Gastrocnemius medialis (tissue), 4 donors: ENCODE measurements at regions not wholly inside any gene's neighbourhood (a gene's known extent, or its start where the extent isn't known, plus 50 kb on each side); places are given as distances from the start of the nearest gene placed in this dataset.
"Not testable (repeated sequence)": the region's sequence is repeated elsewhere in the genome, so short reads cannot be mapped to it uniquely, and the experiment has no call there.

Source experiments
- ATAC-seq, 2 donors: fragments of 150-250 bp; one replicate each; pipeline ENCODE4 v1.9.1; 2016
- DNase-seq, 2 donors: peaks; one replicate each; pipeline ENCODE4 v3.0.0-alpha.2; 2019
- H3K27ac ChIP-seq, 4 donors: fragments of 200-600 bp; sonication (generic); 1 replicate in 1 of 4; 2 replicates in 3 of 4; pipeline ENCODE4 v1.5.1; 2016 to 2018; ENCODE audit warnings: mild to moderate bottlenecking in 2 of 4, moderate library complexity in 1 of 4
- H3K27me3 ChIP-seq, 3 donors: fragments of 200-600 bp; sonication (generic) in 2 of 3; 1 replicate in 1 of 3; 2 replicates in 2 of 3; pipeline versions ENCODE4 v1.5.1 to v1.6.0; 2016 to 2019; ENCODE audit warnings: mild to moderate bottlenecking in 1 of 3, moderate library complexity in 1 of 3
- H3K36me3 ChIP-seq, 2 donors: fragments of 200-600 bp; sonication (generic) in 1 of 2; one replicate each; pipeline ENCODE4 v1.5.1; 2017 to 2018
- H3K4me1 ChIP-seq, 2 donors: fragments of 200-600 bp; sonication (generic) in 1 of 2; one replicate each; pipeline ENCODE4 v1.5.1; 2016 to 2017; ENCODE audit warnings: mild to moderate bottlenecking in 2 of 2
- H3K4me3 ChIP-seq, 4 donors: fragments of 200-600 bp; sonication (generic) in 3 of 4; 1 replicate in 1 of 4; 2 replicates in 3 of 4; pipeline ENCODE4 v1.5.1; 2016 to 2019; ENCODE audit warnings: mild to moderate bottlenecking in 2 of 4
- H3K9me3 ChIP-seq, 3 donors: fragments of 200-600 bp; sonication (generic) in 2 of 3; 1 replicate in 1 of 3; 2 replicates in 2 of 3; pipeline ENCODE4 v1.5.1; 2016 to 2019
- CTCF ChIP-seq, 5 experiments: fragments of 450-650 bp in 3 of 5; fragments of 200-600 bp in 2 of 5; sonication (generic) in 2 of 5; IDR thresholded peaks in 4 of 5; conservative IDR thresholded peaks in 1 of 5; 1 replicate in 4 of 5; 2 replicates in 1 of 5; pipeline ENCODE4 v1.5.1; 2016 to 2019; ENCODE audit warnings: antibody characterized with exemption in 5 of 5, mild to moderate bottlenecking in 3 of 5, moderate library complexity in 3 of 5
- POLR2A ChIP-seq, 2 donors: fragments of 450-650 bp; IDR thresholded peaks; one replicate each; pipeline ENCODE4 v1.6.1; 2017; ENCODE audit warnings: antibody characterized with exemption in 2 of 2, mild to moderate bottlenecking in 2 of 2, moderate library complexity in 2 of 2
- in situ Hi-C, 4 donors: fragments of 200-750 bp; cut with MboI; loops; one replicate each; pipeline versions ENCODE4 v1.15.0 to v1.8.0; 2017; ENCODE audit warnings: low sequenced_read_pairs in 4 of 4
- intact Hi-C: fragments of 100-400 bp; cut with DNase I; formaldehyde crosslinking; loops from one replicate; pipeline ENCODE4 v1.15.1; 2023; ENCODE audit warnings: low total_unique reads

GRCh38 chr11:38130976-38131375 lies 1532.9 kb upstream of the RAG2 start:
- intact Hi-C loops (no loop called here), in situ Hi-C loops (no loop called here)
- no peak overlapping the region for H3K27ac ChIP-seq
- no peaks in the 10 kb centered on the region for H3K4me1 ChIP-seq
- no peak for TF ChIP-seq CTCF (IDR thresholded peaks at IDR 0.05 in 4 of 5, conservative IDR thresholded peaks at IDR 0.05 in 1 of 5)
- no peak for TF ChIP-seq POLR2A (IDR thresholded peaks at IDR 0.05)
- no peak for ATAC-seq
- H3K4me3 ChIP-seq, result no peak overlapping the region
- no peaks in the 10 kb centered on the region for H3K36me3 ChIP-seq
- no peaks in the 10 kb centered on the region for H3K27me3 ChIP-seq
- H3K9me3 ChIP-seq, result no peaks in the 10 kb centered on the region
- no peak for DNase-seq

- no peaks in the 10 kb centered on the region for H3K4me1 ChIP-seq
- intact Hi-C loops, result no loop called here
- TF ChIP-seq CTCF (IDR thresholded peaks at IDR 0.05 in 4 of 5, conservative IDR thresholded peaks at IDR 0.05 in 1 of 5) (no peak), POLR2A (IDR thresholded peaks at IDR 0.05) (no peak)
- H3K36me3 ChIP-seq, result no peaks in the 10 kb centered on the region
- no peak overlapping the region for H3K27ac ChIP-seq
- H3K27me3 ChIP-seq, result no peaks in the 10 kb centered on the region
- H3K4me3 ChIP-seq, result no peak overlapping the region
- no peak for DNase-seq
- in situ Hi-C loops, result no loop called here
- no peaks in the 10 kb centered on the region for H3K9me3 ChIP-seq
- no peak for ATAC-seq
Observed at GRCh38 chr11:38130514-38130913, 1532.5 kb upstream of the RAG2 start.

DNA sequence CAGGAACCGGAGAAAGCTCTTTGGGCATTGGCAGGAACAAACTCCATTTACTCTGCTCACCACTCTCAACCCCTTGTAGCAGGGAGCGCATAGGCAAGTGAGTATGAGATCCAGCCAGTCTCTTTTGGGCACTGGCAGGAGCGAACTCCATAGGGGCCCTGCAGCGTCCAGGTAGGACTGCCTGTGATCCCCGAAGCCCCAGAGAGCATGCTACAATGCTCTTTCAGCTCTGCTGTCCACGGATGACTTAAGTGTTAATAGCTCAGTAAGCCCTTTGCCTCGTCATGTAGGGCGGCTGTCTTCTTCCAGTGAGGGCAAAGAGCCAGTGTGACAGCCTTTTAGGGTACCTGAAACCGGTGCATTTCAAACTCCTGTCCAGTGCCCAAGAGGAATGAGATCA lies 1525.6 kb upstream of the RAG2 start:
- intact Hi-C loops, result no loop called here
- no peak for ATAC-seq
- no peak for DNase-seq
- in situ Hi-C loops, result no loop called here
- Histone ChIP-seq H3K27me3 (no peaks in the 10 kb centered on the region), H3K4me3 (no peak overlapping the region), H3K36me3 (no peaks in the 10 kb centered on the region), H3K27ac (no peak overlapping the region), H3K9me3 (no peaks in the 10 kb centered on the region), H3K4me1 (no peaks in the 10 kb centered on the region)
- TF ChIP-seq POLR2A (IDR thresholded peaks at IDR 0.05) (no peak), CTCF (IDR thresholded peaks at IDR 0.05 in 4 of 5, conservative IDR thresholded peaks at IDR 0.05 in 1 of 5) (no peak)

DNA sequence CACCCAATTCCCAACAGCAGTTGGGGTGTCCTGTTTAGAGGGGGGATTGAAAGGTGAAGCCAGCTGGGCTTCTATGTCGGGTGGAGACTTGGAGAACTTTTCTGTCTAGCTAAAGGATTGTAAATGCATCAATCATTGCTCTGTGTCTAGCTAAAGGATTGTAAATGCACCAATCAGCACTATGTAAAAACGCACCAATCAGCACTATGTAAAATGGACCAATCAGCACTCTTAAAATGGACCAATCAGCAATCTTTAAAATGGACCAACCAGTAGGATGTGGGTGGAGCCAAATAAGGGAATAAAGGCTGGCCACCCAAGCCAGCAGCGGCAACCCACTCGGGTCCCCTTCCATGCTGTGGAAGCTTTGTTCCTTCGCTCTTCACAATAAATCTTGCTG lies 1518.6 kb upstream of the RAG2 start:
- H3K9me3 ChIP-seq, DNase-seq, intact Hi-C loops, H3K27ac ChIP-seq, H3K4me3 ChIP-seq, ATAC-seq, H3K27me3 ChIP-seq, H3K36me3 ChIP-seq, H3K4me1 ChIP-seq, in situ Hi-C loops: not testable (repeated sequence)

DNA sequence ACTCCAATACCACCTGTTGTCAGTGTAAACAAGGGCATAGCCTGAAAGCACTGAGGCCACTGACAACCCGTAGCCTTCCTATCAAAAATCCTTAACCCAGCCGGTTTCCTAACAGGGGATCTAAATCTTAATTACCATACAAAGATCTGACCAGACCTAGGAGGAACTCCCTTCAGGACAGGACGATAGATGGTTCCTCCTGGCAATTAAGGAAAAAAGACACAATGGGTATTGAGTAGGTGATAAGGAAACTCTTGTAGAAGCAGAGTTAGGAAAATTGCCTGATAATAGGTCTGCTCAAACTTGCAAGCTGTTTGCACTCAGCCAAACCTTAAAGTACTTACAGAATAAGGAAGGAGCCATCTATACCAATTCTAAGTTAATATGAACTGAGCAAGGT lies 1517.3 kb upstream of the RAG2 start:
- in situ Hi-C loops, H3K27me3 ChIP-seq, ATAC-seq, H3K27ac ChIP-seq, intact Hi-C loops, H3K4me1 ChIP-seq, H3K9me3 ChIP-seq, DNase-seq, H3K4me3 ChIP-seq, H3K36me3 ChIP-seq: not testable (repeated sequence)

DNA sequence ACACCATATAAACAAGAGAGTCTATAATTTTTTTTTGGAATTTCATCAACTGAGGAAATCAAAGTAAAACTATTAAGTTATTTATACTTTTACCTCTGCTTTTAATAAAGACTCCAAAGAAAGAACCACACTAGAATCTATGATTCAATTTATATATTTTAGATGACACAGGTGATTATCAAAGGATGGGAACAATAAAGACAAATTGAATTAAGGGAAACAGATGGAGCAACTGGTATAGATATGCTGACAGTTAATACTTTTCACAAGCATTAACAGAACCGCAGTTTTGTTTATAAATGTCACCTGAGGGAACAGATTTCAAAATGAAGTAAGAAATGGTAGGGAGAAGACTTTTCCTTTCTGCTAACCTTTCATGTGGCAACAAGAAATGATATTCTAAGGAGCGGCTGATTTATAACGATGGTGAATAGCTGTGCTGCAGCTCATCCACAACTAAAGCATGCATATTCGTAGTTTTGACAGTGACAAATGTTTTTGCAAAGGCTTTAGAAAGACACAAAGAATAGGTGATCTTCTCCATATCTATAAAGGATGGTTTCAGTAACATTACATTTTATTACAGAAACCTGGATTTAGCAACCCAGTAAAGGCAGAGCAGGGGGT lies 1502.9 kb upstream of the RAG2 start:
- no peaks in the 10 kb centered on the region for H3K4me1 ChIP-seq
- TF ChIP-seq POLR2A (IDR thresholded peaks at IDR 0.05) (no peak), CTCF (IDR thresholded peaks at IDR 0.05 in 4 of 5, conservative IDR thresholded peaks at IDR 0.05 in 1 of 5) (no peak)
- DNase-seq (no peak), ATAC-seq (no peak)
- in situ Hi-C loops (no loop called here), intact Hi-C loops (no loop called here)
- H3K9me3 ChIP-seq, result no peaks in the 10 kb centered on the region
- H3K27ac ChIP-seq, result no peak overlapping the region
- no peaks in the 10 kb centered on the region for H3K36me3 ChIP-seq
- no peaks in the 10 kb centered on the region for H3K27me3 ChIP-seq
- H3K4me3 ChIP-seq, result no peak overlapping the region
